DMS 273 (cell line): ENCODE measurements at regions not wholly inside any gene's neighbourhood (a gene's known extent, or its start where the extent isn't known, plus 50 kb on each side); places are given as distances from the start of the nearest gene placed in this dataset.

Source experiments
- DNase-seq: peaks from one replicate; lab custom pipeline; 2025; ENCODE audit not compliant: unreplicated experiment; lab: John Stamatoyannopoulos, UW

DNA sequence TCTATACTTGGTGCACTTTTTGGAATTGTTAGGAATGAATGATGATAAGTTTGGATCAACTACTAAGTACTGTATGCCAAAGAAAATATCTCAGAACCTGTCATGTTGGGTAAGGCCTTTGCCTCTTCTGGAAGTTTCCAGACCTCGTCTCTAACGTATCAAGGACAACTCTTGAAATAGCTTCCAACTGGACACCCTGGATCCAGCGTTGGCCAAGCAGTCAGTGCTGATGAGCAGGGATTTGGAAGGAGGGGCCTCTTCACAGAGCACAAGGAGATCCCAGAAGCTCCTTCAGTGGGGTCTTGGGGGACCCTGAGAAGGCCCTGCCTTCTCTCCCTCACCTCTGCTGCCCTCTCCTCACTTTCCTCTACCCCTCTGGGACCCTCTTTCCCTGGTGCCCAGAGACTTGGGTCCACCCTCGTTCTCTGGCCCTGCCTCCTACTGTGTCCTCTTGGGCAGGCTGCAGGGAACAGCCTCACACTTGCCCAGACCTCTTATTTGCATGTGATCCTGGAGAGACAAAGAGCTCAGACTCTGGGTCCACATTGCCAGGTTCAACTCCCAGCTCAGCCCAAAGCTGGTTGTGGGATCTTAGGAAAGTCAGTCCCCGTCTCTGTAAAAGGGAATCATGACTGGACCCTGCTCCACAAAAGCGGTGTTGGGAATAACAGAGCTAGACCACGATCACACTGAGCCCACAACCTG lies 145.8 kb downstream of the COL6A3 start:
- no peak for DNase-seq

DNA sequence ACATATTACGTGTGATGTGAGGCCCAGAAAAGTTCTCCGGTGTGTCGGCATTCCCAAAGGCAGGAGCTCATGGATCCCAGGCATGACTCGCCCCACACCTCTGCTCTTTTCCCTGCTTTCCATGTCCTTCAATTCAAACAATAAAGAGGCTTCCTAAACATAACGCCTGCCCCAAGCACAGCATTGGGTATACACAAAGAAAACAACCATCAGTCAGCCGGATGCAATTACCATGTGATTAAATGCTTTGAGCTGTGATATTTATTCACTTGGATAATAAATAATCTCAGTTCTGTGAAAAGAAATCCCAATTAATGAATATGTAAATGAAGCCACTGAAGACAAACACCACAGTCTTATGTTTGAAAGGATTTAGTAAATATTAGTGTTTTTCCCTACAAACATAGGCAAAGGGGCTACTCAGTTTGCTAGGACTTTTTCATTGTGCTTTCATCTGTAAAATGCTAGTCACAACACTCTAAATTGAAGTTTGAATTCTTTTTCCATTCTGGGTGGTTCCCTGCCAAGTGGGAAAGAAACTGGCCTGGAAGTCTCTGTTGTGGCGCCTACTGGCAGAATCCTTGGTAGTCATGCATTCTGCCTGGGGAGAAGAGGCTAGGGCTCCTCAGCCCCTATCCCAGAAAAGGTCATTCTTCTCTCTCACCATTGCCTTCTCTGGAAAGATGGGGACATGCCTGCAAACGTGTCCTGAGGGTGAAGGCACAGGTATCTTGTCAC lies 144.7 kb downstream of the COL6A3 start:
- DNase-seq = no peak

DNA sequence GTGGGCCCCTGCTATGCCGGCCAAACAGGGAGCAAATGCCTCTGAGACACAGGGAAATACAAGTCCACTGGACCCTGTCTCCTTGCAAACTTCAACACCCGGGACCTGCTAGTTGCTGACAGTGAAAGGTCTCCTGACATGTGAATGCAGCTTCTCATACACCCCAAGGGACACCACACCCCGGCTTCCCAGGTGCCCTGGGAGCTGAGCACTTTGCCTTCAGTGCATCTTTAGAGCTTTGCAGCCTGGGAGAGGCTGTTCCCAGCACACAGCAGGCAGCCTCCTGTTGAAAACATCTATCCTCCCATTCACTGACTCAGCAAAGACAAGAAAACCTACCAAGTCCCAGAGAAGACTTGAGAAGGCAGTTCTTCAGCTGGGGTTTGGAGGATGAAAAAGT lies 143.4 kb downstream of the COL6A3 start:
- DNase-seq = no peak

DNA sequence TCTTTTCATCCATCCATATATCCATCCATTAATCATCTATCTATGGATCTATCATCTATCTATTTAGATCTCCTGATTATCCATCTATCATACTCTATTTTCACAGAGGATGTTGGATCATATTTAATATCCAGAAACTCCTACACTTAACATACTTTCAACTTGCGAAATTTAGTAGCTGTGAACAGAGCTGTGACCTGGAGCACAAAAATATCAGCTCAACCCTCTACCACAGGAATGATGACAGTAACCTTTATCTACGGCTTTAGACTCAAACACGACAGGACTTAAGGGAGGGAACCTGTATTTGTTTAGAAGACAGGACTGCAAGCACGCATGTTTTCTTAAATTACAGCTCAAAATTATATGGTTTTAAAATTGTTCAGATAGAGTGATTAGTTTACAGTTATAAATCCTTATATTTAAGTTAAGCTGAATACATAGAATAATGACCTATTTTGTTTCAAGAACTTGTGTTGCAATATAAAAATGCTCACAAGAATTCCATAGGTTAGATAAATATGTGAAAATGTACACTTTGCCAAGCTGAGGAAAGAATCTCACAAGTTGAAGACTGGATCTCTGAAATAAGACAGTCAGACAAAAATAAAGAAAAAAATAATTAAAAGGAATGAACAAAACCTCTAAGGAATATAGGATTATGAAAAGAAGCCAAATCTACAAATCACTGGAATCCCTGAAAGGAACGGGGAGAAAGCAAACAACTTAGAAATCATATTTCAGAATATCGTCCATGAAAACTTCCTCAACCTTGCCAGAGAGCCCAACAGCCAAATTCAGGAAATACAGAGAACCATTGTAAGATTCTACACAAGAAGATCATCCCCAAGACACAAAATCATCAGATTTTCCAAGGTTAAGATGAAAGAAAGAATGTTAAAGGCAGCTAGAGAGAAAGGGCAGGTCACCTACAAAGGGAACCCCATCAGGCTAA lies 142.0 kb downstream of the COL6A3 start:
- DNase-seq = no peak
